ENCODE measurements at regions not wholly inside any gene's neighbourhood (a gene's known extent, or its start where the extent isn't known, plus 50 kb on each side); places are given as distances from the start of the nearest gene placed in this dataset.

DNA sequence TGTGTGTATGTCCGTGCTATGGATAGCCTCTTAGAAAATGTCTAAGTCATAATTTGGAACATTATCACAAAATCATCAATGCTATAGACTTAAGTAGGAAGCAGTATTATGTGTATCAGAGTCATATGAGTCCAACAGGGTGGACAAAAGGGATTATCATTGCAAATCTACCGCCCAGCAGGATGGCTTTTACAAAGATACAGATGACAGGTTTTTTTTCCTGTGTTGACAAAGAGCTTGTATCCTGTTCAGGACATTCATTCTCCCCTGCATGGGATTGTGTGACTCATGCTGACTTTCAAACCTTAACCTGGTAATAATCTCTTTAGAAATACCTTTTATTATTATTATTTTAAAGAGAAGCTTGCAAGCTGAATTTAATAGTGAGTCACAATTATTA is 310.3 kb upstream of the GNPDA2 start:
- no peaks in the 10 kb centered on the region for H3K4me1 Mint-ChIP-seq (ENCODE audit: low read depth)
- no peaks in the 10 kb centered on the region for H3K9me3 Mint-ChIP-seq
- no peaks in the 10 kb centered on the region for H3K36me3 Mint-ChIP-seq (ENCODE audit: low read depth)
- H3K27ac Mint-ChIP-seq, result no peak overlapping the region
- no peak for DNase-seq
- CTCF ChIA-PET, result no interaction called here
- intact Hi-C loops (cut with micrococcal nuclease), result no loop called here
- no peak overlapping the region for H3K4me3 Mint-ChIP-seq
- H3K27me3 Mint-ChIP-seq (ENCODE audit: low read depth), result no peaks in the 10 kb centered on the region

DNA sequence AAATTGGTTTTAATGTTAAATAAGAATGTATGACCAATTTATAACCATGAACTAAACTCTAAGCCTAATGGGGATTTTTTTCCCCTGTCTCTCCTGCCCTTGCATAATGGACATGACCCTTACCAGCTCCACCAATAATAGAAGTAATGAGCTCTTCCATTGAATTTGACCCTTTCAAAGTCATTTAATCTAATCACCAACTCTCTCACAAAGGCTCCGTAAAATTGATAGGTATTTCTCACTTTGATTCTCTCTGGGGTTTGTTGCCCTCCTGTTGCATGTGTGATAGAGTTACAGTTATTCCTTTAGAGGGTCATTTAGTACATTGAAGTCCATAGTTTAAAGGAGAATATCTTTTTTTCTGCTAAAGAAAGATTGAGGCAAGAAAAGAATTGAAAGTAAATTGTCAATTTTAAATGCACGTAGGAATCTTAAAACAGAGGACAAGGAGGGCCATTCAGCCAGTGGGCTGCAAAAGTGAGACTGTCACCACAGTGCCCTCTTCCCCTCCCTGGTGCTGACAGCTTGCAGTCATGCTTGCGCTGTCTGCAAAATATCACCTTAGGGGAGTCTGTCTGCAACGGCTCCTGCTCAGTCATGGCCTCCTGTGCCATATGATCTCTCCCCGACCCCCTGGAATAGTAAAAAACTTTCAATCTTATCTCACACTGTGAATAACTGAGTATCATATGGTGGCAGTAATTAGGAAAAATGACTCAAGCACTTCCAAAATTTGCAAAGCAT is 307.5 kb upstream of the GNPDA2 start:
- H3K9me3 Mint-ChIP-seq, result peaks cover 2% of the 10 kb centered on the region
- no peaks in the 10 kb centered on the region for H3K4me1 Mint-ChIP-seq (ENCODE audit: low read depth)
- H3K36me3 Mint-ChIP-seq (ENCODE audit: low read depth), result no peaks in the 10 kb centered on the region
- H3K27ac Mint-ChIP-seq, result no peak overlapping the region
- no peak overlapping the region for H3K4me3 Mint-ChIP-seq
- CTCF ChIA-PET, result no interaction called here
- no peak for DNase-seq
- intact Hi-C loops (cut with micrococcal nuclease), result no loop called here
- no peaks in the 10 kb centered on the region for H3K27me3 Mint-ChIP-seq (ENCODE audit: low read depth)

DNA sequence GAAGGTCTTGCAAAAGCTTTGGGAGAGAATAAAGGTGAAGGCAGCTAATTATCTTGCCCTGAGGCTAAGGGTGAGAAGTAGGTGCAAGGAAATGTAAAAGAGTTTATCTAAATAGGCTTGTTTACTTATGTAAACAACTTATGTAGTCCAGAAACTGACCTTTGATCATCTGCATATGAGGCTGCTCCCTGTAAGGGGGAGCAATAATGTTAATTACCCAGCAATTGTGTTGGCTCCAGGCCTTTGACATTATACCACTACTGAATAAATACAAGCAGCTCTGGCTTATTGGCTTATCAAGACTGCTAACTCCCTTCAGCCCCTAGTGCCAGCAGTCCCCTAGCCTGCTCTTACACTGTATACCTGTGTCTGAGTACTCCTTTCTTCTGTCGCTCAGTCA is 303.7 kb upstream of the GNPDA2 start:
- Mint-ChIP-seq H3K27ac (no peak overlapping the region), H3K4me1 (ENCODE audit: low read depth) (no peaks in the 10 kb centered on the region), H3K27me3 (ENCODE audit: low read depth) (no peaks in the 10 kb centered on the region), H3K36me3 (ENCODE audit: low read depth) (no peaks in the 10 kb centered on the region), H3K9me3 (peaks cover 4% of the 10 kb centered on the region), H3K4me3 (no peak overlapping the region)
- CTCF ChIA-PET, result no interaction called here
- no peak for DNase-seq
- intact Hi-C loops (cut with micrococcal nuclease), result no loop called here

DNA sequence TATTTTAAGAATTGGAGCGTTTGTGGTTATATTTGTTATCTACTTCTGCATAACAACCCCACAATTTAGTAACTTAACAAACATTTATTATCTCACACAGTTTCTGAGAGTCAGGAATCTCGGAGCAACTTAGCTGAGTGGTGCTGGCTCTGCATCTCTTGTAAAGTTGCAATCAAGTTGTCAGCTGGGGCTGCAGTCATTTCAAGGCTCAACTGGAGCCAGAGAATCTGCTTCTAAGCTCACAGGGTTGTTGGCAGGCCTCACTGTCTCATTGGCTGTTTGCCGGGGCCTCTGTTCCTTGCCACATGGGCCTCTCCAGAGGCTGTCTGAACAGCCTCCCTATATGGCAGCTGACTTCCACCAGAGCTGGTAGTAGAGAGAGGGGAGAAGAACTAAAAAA is 281.2 kb upstream of the GNPDA2 start:
- CTCF ChIA-PET, result no interaction called here
- no peak overlapping the region for H3K4me3 Mint-ChIP-seq
- no peaks in the 10 kb centered on the region for H3K4me1 Mint-ChIP-seq (ENCODE audit: low read depth)
- H3K27ac Mint-ChIP-seq, result no peak overlapping the region
- intact Hi-C loops (cut with micrococcal nuclease), result no loop called here
- peaks cover 2% of the 10 kb centered on the region for H3K36me3 Mint-ChIP-seq (ENCODE audit: low read depth)
- peaks cover 3% of the 10 kb centered on the region for H3K9me3 Mint-ChIP-seq
- no peak for DNase-seq
- no peaks in the 10 kb centered on the region for H3K27me3 Mint-ChIP-seq (ENCODE audit: low read depth)

DNA sequence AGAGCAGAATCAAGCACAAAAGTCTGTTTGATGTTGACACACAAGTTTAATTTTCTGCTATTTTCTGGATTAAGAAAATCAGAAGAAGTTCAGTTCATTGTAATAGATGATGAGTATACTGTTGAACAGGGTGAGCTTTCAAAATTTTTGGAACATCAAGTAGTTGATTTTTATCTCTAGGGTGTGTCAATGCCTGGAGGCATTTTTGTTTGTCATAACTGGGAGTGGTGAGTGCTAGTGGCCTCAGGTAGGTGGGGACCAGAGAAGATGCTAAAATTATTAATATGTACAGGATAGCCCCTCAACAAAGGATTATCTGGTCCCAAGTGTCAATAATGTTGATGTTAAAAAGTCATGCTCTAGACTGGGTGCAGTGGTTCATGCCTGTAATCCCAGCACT is 279.7 kb upstream of the GNPDA2 start:
- no peak for DNase-seq
- H3K4me3 Mint-ChIP-seq, result no peak overlapping the region
- H3K27ac Mint-ChIP-seq, result no peak overlapping the region
- H3K4me1 Mint-ChIP-seq (ENCODE audit: low read depth), result no peaks in the 10 kb centered on the region
- intact Hi-C loops (cut with micrococcal nuclease), result no loop called here
- H3K9me3 Mint-ChIP-seq, result peaks cover 7% of the 10 kb centered on the region
- H3K36me3 Mint-ChIP-seq (ENCODE audit: low read depth), result peaks cover 2% of the 10 kb centered on the region
- no peaks in the 10 kb centered on the region for H3K27me3 Mint-ChIP-seq (ENCODE audit: low read depth)
- CTCF ChIA-PET, result no interaction called here

DNA sequence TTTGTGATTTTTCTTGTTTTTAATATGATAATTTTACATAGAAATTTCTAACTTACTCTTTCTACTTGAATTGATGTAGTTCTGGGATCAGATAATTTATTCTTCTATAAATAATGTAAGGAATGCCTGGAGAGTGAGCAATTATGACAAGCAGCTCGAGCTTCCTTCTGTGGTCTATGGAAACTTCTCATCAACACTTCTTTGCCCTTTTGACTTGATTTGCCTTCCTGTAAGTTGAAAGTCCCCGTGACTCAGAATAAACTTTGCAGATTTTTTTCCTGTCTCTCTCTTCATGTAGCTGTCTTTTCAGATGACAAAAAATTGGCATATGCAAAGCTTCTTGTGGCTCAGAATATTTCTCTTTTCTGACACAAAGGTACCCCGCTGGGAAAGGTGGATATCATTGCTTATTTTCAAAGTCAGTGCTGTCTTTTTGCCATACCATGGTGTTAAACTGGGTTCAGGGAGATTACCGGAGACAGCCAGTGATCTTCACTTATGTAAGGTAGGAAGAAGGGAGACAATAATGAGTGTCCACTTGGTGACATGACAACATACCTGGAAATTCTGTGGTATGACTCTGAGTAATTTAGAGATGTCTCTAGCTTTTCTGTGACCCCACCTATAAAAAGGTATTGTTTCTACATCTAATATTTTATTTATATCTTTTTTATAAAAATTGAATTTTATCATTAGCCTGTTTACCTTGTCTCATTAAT is 278.6 kb upstream of the GNPDA2 start:
- H3K27me3 Mint-ChIP-seq (ENCODE audit: low read depth), result no peaks in the 10 kb centered on the region
- no peak overlapping the region for H3K27ac Mint-ChIP-seq
- H3K9me3 Mint-ChIP-seq, result peaks cover 8% of the 10 kb centered on the region
- CTCF ChIA-PET, result no interaction called here
- intact Hi-C loops (cut with micrococcal nuclease), result no loop called here
- peaks cover 2% of the 10 kb centered on the region for H3K36me3 Mint-ChIP-seq (ENCODE audit: low read depth)
- DNase-seq, result no peak
- H3K4me3 Mint-ChIP-seq, result no peak overlapping the region
- no peaks in the 10 kb centered on the region for H3K4me1 Mint-ChIP-seq (ENCODE audit: low read depth)

DNA sequence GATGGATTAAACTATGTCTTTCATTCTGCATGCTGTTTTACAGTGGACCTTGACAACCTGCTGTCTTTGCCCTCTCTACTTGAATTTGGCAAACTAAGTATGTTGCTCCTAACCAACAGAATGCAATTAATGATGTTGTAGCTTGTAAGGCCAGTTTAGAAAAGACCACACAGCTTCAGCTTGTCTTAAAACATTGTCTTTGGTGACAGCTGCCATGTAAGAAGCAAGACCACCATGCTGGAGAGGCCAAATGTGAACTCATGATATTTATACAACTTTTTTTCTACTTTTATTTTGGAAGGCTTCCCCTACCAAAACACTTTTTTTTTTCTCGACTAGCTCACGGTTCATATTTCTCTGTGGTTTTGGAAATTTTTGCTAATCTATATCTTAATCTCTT is 278.0 kb upstream of the GNPDA2 start:
- peaks cover 2% of the 10 kb centered on the region for H3K36me3 Mint-ChIP-seq (ENCODE audit: low read depth)
- no peak overlapping the region for H3K27ac Mint-ChIP-seq
- CTCF ChIA-PET, result no interaction called here
- intact Hi-C loops (cut with micrococcal nuclease), result no loop called here
- no peak overlapping the region for H3K4me3 Mint-ChIP-seq
- DNase-seq, result no peak
- no peaks in the 10 kb centered on the region for H3K4me1 Mint-ChIP-seq (ENCODE audit: low read depth)
- H3K9me3 Mint-ChIP-seq, result peaks cover 9% of the 10 kb centered on the region
- no peaks in the 10 kb centered on the region for H3K27me3 Mint-ChIP-seq (ENCODE audit: low read depth)

DNA sequence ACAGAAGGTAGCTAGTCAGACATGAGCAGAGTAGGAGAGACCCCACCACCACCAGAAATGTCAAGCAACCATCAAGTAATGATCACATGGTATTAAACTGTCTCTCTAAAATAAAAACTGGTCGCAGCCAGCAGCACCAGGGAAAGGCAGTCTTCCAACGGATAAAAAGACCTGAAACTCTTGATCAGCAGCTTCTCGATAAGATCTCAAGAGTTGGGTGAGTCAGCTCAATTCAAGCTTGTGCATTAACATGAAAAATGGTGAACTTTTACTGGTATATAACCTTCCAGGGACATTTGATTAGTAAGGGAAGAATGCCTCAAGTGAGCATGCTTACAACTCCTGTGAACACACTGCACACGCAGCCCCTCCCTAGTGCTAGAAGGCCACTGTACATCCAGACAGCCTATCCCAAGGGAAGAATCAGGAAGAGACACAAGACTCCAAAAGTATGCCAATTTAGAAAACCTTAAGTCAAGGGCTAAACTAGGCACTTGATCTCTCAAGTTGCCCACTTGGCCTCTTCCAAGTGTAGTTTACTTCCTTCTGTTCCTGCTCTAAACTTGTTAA is 270.0 kb upstream of the GNPDA2 start:
- CTCF ChIA-PET, result no interaction called here
- no peaks in the 10 kb centered on the region for H3K4me1 Mint-ChIP-seq (ENCODE audit: low read depth)
- peaks cover 7% of the 10 kb centered on the region for H3K9me3 Mint-ChIP-seq
- intact Hi-C loops (cut with micrococcal nuclease), result no loop called here
- no peaks in the 10 kb centered on the region for H3K27me3 Mint-ChIP-seq (ENCODE audit: low read depth)
- H3K36me3 Mint-ChIP-seq (ENCODE audit: low read depth), result no peaks in the 10 kb centered on the region
- no peak for DNase-seq
- H3K4me3 Mint-ChIP-seq, result no peak overlapping the region
- H3K27ac Mint-ChIP-seq, result no peak overlapping the region

DNA sequence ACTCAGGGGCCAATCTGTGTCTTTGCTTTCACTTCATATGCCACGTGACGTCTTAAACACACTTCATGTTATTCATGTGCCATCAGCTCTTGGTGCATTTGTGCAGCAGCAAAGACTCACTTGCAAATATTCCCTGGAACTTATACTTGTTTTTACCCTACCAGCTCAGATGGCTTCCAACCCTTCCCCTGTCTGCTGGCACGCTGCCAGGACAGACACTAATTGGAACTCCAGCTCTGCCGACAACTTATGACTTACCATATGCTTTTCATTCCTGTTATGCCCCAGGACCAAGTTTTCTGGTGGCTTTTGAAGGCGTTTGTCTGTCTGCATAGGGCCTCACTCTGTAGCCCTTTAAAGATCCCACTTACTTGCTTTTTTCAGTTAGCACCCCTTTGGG is 261.7 kb upstream of the GNPDA2 start:
- intact Hi-C loops (cut with micrococcal nuclease), result no loop called here
- peaks cover 4% of the 10 kb centered on the region for H3K9me3 Mint-ChIP-seq
- no peak for DNase-seq
- CTCF ChIA-PET, result no interaction called here
- no peaks in the 10 kb centered on the region for H3K4me1 Mint-ChIP-seq (ENCODE audit: low read depth)
- no peak overlapping the region for H3K4me3 Mint-ChIP-seq
- no peak overlapping the region for H3K27ac Mint-ChIP-seq
- no peaks in the 10 kb centered on the region for H3K27me3 Mint-ChIP-seq (ENCODE audit: low read depth)
- H3K36me3 Mint-ChIP-seq (ENCODE audit: low read depth), result no peaks in the 10 kb centered on the region

DNA sequence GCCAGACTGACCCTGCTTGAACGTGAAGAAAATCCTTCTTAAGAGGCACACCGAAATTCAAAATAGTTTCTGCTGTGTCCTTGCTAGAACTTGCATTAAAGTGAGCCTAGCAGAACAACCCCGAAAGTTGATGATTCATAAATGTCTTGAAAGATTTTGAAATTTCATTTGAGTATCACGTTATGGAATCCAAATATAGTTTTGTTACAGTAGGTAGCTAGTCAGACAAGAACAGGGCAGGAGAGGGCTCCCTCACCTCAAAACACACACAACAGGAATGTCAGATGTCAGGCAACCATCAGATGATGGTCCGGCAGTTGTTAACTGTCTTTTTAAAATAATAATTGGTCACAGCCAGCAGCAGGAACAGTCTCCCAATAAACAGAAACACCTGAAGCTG is 259.6 kb upstream of the GNPDA2 start:
- no peaks in the 10 kb centered on the region for H3K27me3 Mint-ChIP-seq (ENCODE audit: low read depth)
- no peak overlapping the region for H3K27ac Mint-ChIP-seq
- DNase-seq, result no peak
- H3K4me1 Mint-ChIP-seq (ENCODE audit: low read depth), result no peaks in the 10 kb centered on the region
- H3K4me3 Mint-ChIP-seq, result no peak overlapping the region
- peaks cover 3% of the 10 kb centered on the region for H3K9me3 Mint-ChIP-seq
- CTCF ChIA-PET, result no interaction called here
- intact Hi-C loops (cut with micrococcal nuclease), result no loop called here
- no peaks in the 10 kb centered on the region for H3K36me3 Mint-ChIP-seq (ENCODE audit: low read depth)

DNA sequence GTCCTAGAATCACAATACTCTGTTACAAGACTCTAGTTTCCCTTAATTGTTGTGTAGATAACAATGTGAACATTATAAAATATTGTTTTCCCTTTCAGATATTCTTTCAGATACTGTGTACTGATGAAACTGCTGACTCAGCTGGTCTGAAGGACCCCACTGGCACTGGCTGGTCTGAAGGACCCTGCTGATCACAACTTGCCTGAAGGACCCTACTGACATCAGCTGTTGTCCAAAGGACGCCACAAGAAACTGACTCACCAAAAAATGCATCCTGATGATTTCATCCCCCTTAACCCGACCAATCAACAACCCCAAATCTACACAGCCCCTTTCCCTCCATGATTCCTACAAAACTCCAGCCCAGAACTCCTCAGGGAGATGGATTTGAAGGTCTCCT is 258.8 kb upstream of the GNPDA2 start:
- intact Hi-C loops (cut with micrococcal nuclease), result no loop called here
- no peak overlapping the region for H3K27ac Mint-ChIP-seq
- CTCF ChIA-PET, result no interaction called here
- H3K4me3 Mint-ChIP-seq, result no peak overlapping the region
- no peaks in the 10 kb centered on the region for H3K4me1 Mint-ChIP-seq (ENCODE audit: low read depth)
- DNase-seq, result no peak
- peaks cover 4% of the 10 kb centered on the region for H3K9me3 Mint-ChIP-seq
- H3K27me3 Mint-ChIP-seq (ENCODE audit: low read depth), result no peaks in the 10 kb centered on the region
- no peaks in the 10 kb centered on the region for H3K36me3 Mint-ChIP-seq (ENCODE audit: low read depth)

DNA sequence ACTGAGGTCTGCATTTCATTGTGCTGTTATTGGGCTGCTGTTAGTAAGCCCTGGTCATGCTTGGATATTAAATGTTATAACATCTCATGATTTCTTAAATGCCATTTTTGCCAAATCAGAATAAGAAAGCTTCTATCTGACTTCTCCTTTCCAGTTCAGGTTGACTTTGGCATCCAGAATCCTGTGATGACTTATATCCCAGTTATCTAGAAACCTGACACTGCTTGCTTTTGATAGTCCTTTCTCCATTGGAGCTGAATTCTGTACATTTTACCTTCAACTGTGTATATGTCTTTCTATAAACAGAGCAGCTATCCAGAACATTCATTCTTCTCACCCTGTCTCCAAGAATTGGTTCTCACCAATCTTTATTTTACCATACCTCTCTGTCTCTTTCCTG is 257.7 kb upstream of the GNPDA2 start:
- CTCF ChIA-PET, result no interaction called here
- H3K4me3 Mint-ChIP-seq, result no peak overlapping the region
- no peaks in the 10 kb centered on the region for H3K36me3 Mint-ChIP-seq (ENCODE audit: low read depth)

DNA sequence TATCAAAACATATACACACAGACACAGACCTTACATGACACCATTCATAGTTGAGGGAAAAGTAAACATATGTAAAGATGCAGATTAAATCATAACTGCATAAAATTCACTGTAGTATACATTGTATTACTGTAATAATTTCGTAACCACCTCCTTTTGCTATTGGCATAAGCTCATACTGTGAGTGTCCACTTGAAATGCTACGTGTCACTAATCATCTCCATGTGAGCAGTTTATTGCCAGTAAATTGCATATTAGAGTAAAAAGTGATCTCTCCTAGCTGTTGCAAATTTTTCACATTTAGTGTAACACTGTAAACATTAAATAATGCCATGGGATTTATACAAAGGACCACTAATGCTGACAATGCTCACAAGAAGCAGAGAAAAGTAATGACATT is 256.7 kb upstream of the GNPDA2 start:
- H3K36me3 Mint-ChIP-seq (ENCODE audit: low read depth), result no peaks in the 10 kb centered on the region
- H3K27me3 Mint-ChIP-seq (ENCODE audit: low read depth), result no peaks in the 10 kb centered on the region
- intact Hi-C loops (cut with micrococcal nuclease), result no loop called here
- peaks cover 4% of the 10 kb centered on the region for H3K9me3 Mint-ChIP-seq
- no peak overlapping the region for H3K27ac Mint-ChIP-seq
- H3K4me3 Mint-ChIP-seq, result no peak overlapping the region
- H3K4me1 Mint-ChIP-seq (ENCODE audit: low read depth), result no peaks in the 10 kb centered on the region
- no peak for DNase-seq
- CTCF ChIA-PET, result no interaction called here

More for the DNA sequence above, 257.7 kb upstream of the GNPDA2 start:
- DNase-seq, result no peak
- Mint-ChIP-seq H3K9me3 (peaks cover 4% of the 10 kb centered on the region), H3K27ac (no peak overlapping the region), H3K27me3 (ENCODE audit: low read depth) (no peaks in the 10 kb centered on the region), H3K4me1 (ENCODE audit: low read depth) (no peaks in the 10 kb centered on the region)
- intact Hi-C loops (cut with micrococcal nuclease), result no loop called here
